HG03575 (cell line): ENCODE measurements at regions not wholly inside any gene's neighbourhood (a gene's known extent, or its start where the extent isn't known, plus 50 kb on each side); places are given as distances from the start of the nearest gene placed in this dataset.
"Not testable (repeated sequence)": the region's sequence is repeated elsewhere in the genome, so short reads cannot be mapped to it uniquely, and the experiment has no call there.

Experiments
- ATAC-seq: cut with Tn5 transposase; IDR thresholded peaks from one replicate; pipeline ENCODE4 v1.9.1; 2021; ENCODE audit not compliant: unreplicated experiment, insufficient number of reproducible peaks, low FRiP score; ENCODE audit errors: extremely low read depth

- no peak for ATAC-seq
Observed at GRCh38 chr10:63007112-63007511, 126.0 kb upstream of the NRBF2 start.

GRCh38 chr10:63005246-63005645 is 127.9 kb upstream of the NRBF2 start:
- no peak for ATAC-seq

GRCh38 chr10:63003816-63004453 is 129.2 kb upstream of the NRBF2 start:
- ATAC-seq = no peak

- no peak for ATAC-seq
Observed at GRCh38 chr10:62996925-62997324, 136.2 kb upstream of the NRBF2 start.

GRCh38 chr10:62996516-62996915 is 136.6 kb upstream of the NRBF2 start:
- no peak for ATAC-seq

GRCh38 chr10:62993121-62993520 is 140.0 kb upstream of the NRBF2 start:
- ATAC-seq = no peak

GRCh38 chr10:62992145-62992721 is 140.9 kb upstream of the NRBF2 start:
- ATAC-seq = no peak

- no peak for ATAC-seq
Observed at GRCh38 chr10:62990126-62990525, 143.0 kb upstream of the NRBF2 start.

GRCh38 chr10:62985807-62986600 is 147.1 kb upstream of the NRBF2 start:
- ATAC-seq = no peak

GRCh38 chr10:62981096-62981495 is 152.0 kb upstream of the NRBF2 start:
- no peak for ATAC-seq

GRCh38 chr10:62980687-62981086 is 152.4 kb upstream of the NRBF2 start:
- ATAC-seq = no peak

GRCh38 chr10:62979921-62980320 is 153.2 kb upstream of the NRBF2 start:
- ATAC-seq = no peak

- no peak for ATAC-seq
Observed at GRCh38 chr10:62978482-62978881, 154.6 kb upstream of the NRBF2 start.

GRCh38 chr10:62974795-62975194 is 158.3 kb upstream of the NRBF2 start:
- not testable (repeated sequence) for ATAC-seq

- ATAC-seq = no peak
Observed at GRCh38 chr10:62972103-62972502, 155.9 kb upstream of the EGR2 start.

GRCh38 chr10:62964026-62964425 is 147.9 kb upstream of the EGR2 start:
- no peak for ATAC-seq

GRCh38 chr10:62961951-62962523 is 145.9 kb upstream of the EGR2 start:
- ATAC-seq = no peak

GRCh38 chr10:62960416-62960815 is 144.2 kb upstream of the EGR2 start:
- no peak for ATAC-seq

GRCh38 chr10:62959553-62959952 is 143.4 kb upstream of the EGR2 start:
- no peak for ATAC-seq

GRCh38 chr10:62958980-62959379 is 142.8 kb upstream of the EGR2 start:
- no peak for ATAC-seq
